Vagina (tissue), 2 donors: ENCODE measurements at regions not wholly inside any gene's neighbourhood (a gene's known extent, or its start where the extent isn't known, plus 50 kb on each side); places are given as distances from the start of the nearest gene placed in this dataset.

Experiments
- DNase-seq, 2 donors: peaks; one replicate each; pipeline ENCODE4 v3.0.0-alpha.2; 2017; ENCODE audit errors: extremely low spot score in 2 of 2
- H3K27ac ChIP-seq: fragments of 200-600 bp; sonication (generic); one replicate; pipeline ENCODE4 v1.5.1; 2019
- H3K27me3 ChIP-seq: fragments of 200-600 bp; sonication (generic); one replicate; pipeline ENCODE4 v1.5.1; 2019
- H3K36me3 ChIP-seq, 2 donors: fragments of 200-600 bp; sonication (generic); one replicate each; pipeline ENCODE4 v1.5.1; 2017 to 2019
- H3K4me1 ChIP-seq: fragments of 200-600 bp; sonication (generic); one replicate; pipeline ENCODE4 v1.5.1; 2019
- H3K4me3 ChIP-seq, 2 donors: fragments of 200-600 bp; sonication (generic); 1 replicate in 1 of 2; 2 replicates in 1 of 2; pipeline ENCODE4 v1.5.1; 2016 to 2019
- H3K9me3 ChIP-seq: fragments of 200-600 bp; sonication (generic); one replicate; pipeline ENCODE4 v1.5.1; 2019
- POLR2A ChIP-seq, 2 donors: fragments of 450-650 bp; IDR thresholded peaks; one replicate each; pipeline ENCODE4 v1.6.1; 2017; ENCODE audit warnings: antibody characterized with exemption in 2 of 2, mild to moderate bottlenecking in 2 of 2, moderate library complexity in 2 of 2
- POLR2AphosphoS5 ChIP-seq, 2 donors: sonication (generic); formaldehyde crosslinking; IDR thresholded peaks; one replicate each; pipeline ENCODE4 v1.9.0; 2017; ENCODE audit warnings: antibody characterized with exemption in 2 of 2, mild to moderate bottlenecking in 2 of 2, low read depth in 1 of 2; ENCODE audit not compliant: insufficient read depth in 1 of 2
- intact Hi-C: fragments of 100-400 bp; cut with DNase I; formaldehyde crosslinking; loops from one replicate; pipeline ENCODE4 v1.15.1; 2023
- TF ChIP-seq, protein P1 (sequence below), 3 experiments: fragments of 450-650 bp in 2 of 3; fragments of 200-600 bp in 1 of 3; sonication (generic) in 1 of 3; IDR thresholded peaks; one replicate each; pipeline ENCODE4 v1.5.1; 2017 to 2019; ENCODE audit warnings: antibody characterized with exemption in 3 of 3, mild to moderate bottlenecking in 2 of 3, moderate library complexity in 2 of 3

DNA sequence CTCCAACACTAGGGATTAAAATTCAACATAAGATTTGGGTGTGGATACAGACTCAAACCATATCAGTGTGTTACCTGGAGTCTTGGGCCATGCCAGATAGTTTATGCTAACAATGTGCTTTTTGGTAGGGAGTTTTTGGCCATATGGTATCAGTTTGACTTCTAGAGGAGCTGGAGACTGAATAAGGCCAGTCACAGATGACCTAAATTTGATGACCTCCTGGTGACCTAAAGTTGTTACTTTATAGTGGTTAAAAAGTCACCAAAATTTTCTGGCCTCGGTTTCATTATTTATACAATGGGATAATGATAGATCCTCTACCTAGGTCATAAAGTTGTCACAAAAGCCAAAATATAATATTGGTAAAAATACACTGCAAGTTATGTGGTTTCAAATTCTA, 877.1 kb downstream of the RAPGEF2 start:
- no peaks in the 10 kb centered on the region for H3K9me3 ChIP-seq
- intact Hi-C loops, result no loop called here
- H3K36me3 ChIP-seq, result no peaks in the 10 kb centered on the region
- no peaks in the 10 kb centered on the region for H3K27me3 ChIP-seq
- no peak for DNase-seq
- H3K4me3 ChIP-seq, result no peak overlapping the region
- no peak overlapping the region for H3K27ac ChIP-seq
- H3K4me1 ChIP-seq, result no peaks in the 10 kb centered on the region
- TF ChIP-seq, protein P1, sequence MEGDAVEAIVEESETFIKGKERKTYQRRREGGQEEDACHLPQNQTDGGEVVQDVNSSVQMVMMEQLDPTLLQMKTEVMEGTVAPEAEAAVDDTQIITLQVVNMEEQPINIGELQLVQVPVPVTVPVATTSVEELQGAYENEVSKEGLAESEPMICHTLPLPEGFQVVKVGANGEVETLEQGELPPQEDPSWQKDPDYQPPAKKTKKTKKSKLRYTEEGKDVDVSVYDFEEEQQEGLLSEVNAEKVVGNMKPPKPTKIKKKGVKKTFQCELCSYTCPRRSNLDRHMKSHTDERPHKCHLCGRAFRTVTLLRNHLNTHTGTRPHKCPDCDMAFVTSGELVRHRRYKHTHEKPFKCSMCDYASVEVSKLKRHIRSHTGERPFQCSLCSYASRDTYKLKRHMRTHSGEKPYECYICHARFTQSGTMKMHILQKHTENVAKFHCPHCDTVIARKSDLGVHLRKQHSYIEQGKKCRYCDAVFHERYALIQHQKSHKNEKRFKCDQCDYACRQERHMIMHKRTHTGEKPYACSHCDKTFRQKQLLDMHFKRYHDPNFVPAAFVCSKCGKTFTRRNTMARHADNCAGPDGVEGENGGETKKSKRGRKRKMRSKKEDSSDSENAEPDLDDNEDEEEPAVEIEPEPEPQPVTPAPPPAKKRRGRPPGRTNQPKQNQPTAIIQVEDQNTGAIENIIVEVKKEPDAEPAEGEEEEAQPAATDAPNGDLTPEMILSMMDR (IDR thresholded peaks at IDR 0.05), result no peak
- TF ChIP-seq POLR2A (IDR thresholded peaks at IDR 0.05), result no peak
- no peak for TF ChIP-seq POLR2AphosphoS5 (IDR thresholded peaks at IDR 0.05; ENCODE audit: insufficient read depth in 1 of 2, low read depth in 1 of 2)

DNA sequence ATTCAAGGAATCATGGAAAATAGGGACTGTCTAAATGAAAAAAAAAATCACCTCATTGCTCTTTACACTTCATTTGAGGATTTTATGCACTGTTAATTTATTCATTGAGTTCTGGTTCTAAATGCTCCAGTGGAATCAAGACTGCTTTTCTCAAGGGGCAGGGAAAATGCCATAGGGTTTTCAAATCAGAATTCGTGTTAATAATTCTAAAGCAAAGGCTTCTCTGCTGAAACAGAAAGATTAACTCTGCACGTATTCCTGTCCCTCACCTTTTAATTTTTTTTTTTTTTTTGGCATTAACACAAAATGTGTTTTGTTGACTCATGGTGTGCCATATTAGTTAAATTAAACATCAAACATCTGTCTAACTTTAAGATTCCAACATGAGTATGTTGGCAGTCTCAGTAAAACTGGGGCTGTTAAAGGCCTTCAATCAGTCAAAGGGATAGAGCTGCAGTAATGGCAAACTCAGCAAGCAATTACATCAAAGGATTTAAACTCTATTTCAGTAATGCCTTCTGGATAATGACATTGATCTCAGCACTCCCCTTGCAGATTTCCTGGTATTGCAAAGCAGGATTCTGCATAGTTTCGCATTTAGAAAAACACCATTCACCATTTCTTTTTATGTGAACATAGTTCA, 878.1 kb downstream of the RAPGEF2 start:
- Histone ChIP-seq H3K27me3 (no peaks in the 10 kb centered on the region), H3K36me3 (no peaks in the 10 kb centered on the region), H3K9me3 (no peaks in the 10 kb centered on the region), H3K4me1 (no peaks in the 10 kb centered on the region), H3K4me3 (no peak overlapping the region), H3K27ac (no peak overlapping the region)
- TF ChIP-seq POLR2AphosphoS5 (IDR thresholded peaks at IDR 0.05; ENCODE audit: insufficient read depth in 1 of 2, low read depth in 1 of 2), result no peak
- intact Hi-C loops, result no loop called here
- DNase-seq, result no peak

DNA sequence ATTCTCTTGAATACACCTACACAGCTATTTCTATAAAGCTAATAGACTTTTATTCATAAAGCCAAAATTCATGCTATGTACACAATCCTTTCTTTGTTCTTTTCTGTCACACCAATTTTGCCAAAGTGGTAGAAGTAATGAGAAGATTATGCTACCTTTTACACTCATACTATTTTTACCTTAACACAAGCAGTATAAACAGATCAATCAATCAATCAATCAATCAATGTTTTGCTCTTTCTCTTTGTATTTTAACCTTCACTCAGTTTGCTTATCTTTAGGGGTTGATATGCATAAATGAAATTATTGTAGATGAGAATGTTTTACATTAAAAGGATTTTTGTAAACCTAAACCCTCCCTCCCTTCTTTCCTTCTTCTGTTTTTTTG, 878.6 kb downstream of the RAPGEF2 start:
- Histone ChIP-seq H3K27ac (no peak overlapping the region), H3K9me3 (no peaks in the 10 kb centered on the region), H3K27me3 (no peaks in the 10 kb centered on the region), H3K4me3 (no peak overlapping the region), H3K36me3 (no peaks in the 10 kb centered on the region), H3K4me1 (no peaks in the 10 kb centered on the region)
- DNase-seq, result no peak
- intact Hi-C loops, result no loop called here
- TF ChIP-seq POLR2A (IDR thresholded peaks at IDR 0.05), result no peak
- TF ChIP-seq, protein P1 (IDR thresholded peaks at IDR 0.05), result no peak

DNA sequence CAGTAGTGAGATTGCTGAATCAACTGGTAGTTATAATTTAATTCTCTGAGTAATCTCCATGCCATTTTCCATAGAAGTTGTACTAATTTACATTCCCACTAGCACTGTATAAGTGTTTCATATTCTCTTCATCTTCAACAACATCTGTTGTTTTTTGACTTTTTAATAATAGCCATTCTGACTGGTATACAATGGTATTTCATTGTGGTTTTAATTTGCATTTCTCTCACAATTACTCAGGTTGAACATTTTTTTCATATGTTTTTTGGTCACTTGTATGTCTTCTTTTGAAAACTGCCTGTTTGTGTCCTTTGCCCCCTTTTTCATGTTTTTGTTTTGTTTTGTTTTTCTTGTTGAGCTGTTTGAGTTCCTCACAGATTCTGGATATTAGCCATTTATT, 880.2 kb downstream of the RAPGEF2 start:
- no peak for DNase-seq
- Histone ChIP-seq H3K27me3 (no peaks in the 10 kb centered on the region), H3K9me3 (no peaks in the 10 kb centered on the region), H3K27ac (no peak overlapping the region), H3K36me3 (no peaks in the 10 kb centered on the region), H3K4me1 (no peaks in the 10 kb centered on the region), H3K4me3 (no peak overlapping the region)
- TF ChIP-seq, protein P1 (IDR thresholded peaks at IDR 0.05), result no peak
- TF ChIP-seq POLR2AphosphoS5 (IDR thresholded peaks at IDR 0.05; ENCODE audit: insufficient read depth in 1 of 2, low read depth in 1 of 2), result no peak
- no peak for TF ChIP-seq POLR2A (IDR thresholded peaks at IDR 0.05)
- intact Hi-C loops, result no loop called here

DNA sequence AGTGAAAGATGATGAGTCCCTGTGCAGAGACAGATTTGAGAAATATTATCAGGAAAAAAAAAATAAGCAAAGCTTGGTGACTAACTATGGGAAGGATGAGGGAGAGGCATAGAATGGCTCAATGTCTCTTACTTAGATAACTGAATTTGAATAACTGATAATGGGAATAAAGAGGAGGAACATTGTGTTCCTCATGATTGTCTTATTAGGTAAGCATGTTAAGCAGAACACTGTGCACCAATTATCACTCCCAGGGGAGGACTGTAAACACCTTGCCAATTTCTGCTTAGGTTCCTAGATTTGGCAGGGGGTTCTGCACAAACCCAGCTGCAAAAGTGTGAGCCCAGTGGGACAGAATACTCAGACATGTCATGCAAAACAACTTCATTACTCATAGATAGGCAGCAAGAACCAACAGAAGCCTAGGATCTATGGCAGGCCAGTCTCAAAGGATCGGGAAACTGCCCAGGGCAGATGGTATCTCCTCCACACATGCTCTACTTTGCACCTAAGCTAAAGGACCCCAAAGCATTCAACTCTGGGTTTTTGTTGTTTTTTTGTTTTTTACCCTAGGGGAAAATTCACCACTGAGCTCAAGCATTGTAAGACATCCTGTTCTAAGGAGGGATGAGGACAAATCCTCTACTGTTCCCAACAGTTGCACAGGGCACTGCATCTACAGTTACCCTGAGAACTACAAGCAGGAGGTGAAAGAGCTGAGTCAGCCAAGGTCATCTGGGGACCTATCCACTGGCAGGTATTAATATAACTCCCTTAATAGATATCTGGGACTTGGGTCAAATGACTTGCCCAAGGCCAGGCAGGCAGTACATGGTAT, 907.0 kb downstream of the RAPGEF2 start:
- intact Hi-C loops, result no loop called here
- no peak overlapping the region for H3K27ac ChIP-seq
- no peaks in the 10 kb centered on the region for H3K36me3 ChIP-seq
- H3K4me1 ChIP-seq, result no peaks in the 10 kb centered on the region
- no peak overlapping the region for H3K4me3 ChIP-seq
- TF ChIP-seq POLR2AphosphoS5 (IDR thresholded peaks at IDR 0.05; ENCODE audit: insufficient read depth in 1 of 2, low read depth in 1 of 2), result no peak
- TF ChIP-seq, protein P1 (IDR thresholded peaks at IDR 0.05), result no peak
- TF ChIP-seq POLR2A (IDR thresholded peaks at IDR 0.05), result no peak
- DNase-seq, result no peak
- H3K9me3 ChIP-seq, result no peaks in the 10 kb centered on the region
- H3K27me3 ChIP-seq, result no peaks in the 10 kb centered on the region
